ENCODE measurements at regions not wholly inside any gene's neighbourhood (a gene's known extent, or its start where the extent isn't known, plus 50 kb on each side); places are given as distances from the start of the nearest gene placed in this dataset.

- TF ChIP-seq USF2 (CRISPR knock-in tag; IDR thresholded peaks at IDR 0.05): no peak
- no peak for TF ChIP-seq MAX (CRISPR knock-in tag; IDR thresholded peaks at IDR 0.05)
- no peak for TF ChIP-seq CDX4 (CRISPR knock-in tag; IDR thresholded peaks at IDR 0.05; ENCODE audit: borderline replicate concordance)
- no peak for TF ChIP-seq RELA (CRISPR knock-in tag; IDR thresholded peaks at IDR 0.05; ENCODE audit: borderline replicate concordance)
- no peak for TF ChIP-seq IRF2 (CRISPR knock-in tag; IDR thresholded peaks at IDR 0.05; ENCODE audit: borderline replicate concordance, low read depth)
- no peak for TF ChIP-seq E2F4 (CRISPR knock-in tag; IDR thresholded peaks at IDR 0.05; ENCODE audit: borderline replicate concordance, low read depth)
- no peak for TF ChIP-seq MXD4 (CRISPR knock-in tag; IDR thresholded peaks at IDR 0.05; ENCODE audit: borderline replicate concordance)
- TF ChIP-seq TEAD4 (CRISPR knock-in tag; IDR thresholded peaks at IDR 0.05): no peak
- no peak for TF ChIP-seq ARID4B (CRISPR knock-in tag; IDR thresholded peaks at IDR 0.05; ENCODE audit: borderline replicate concordance)
- TF ChIP-seq ZNF138 (CRISPR knock-in tag; conservative IDR thresholded peaks at IDR 0.05): no peak
- TF ChIP-seq RORB (CRISPR knock-in tag; IDR thresholded peaks at IDR 0.05): no peak
- TF ChIP-seq ZNF263 (CRISPR knock-in tag; IDR thresholded peaks at IDR 0.05; ENCODE audit: low read depth): no peak
- no peak for TF ChIP-seq ZNF416 (CRISPR knock-in tag; IDR thresholded peaks at IDR 0.05)
Measured at GRCh38 chr2:136051725-136052048, 66.3 kb upstream of the DARS1 start (continued).

- Mint-ChIP-seq H3K4me1 (peaks cover 3% of the 10 kb centered on the region; the same call in 1 of the 2 replicates), H3K9me3 (no peaks in the 10 kb centered on the region), H3K27ac (no peak overlapping the region), H3K27me3 (ENCODE audit: low read depth) (no peaks in the 10 kb centered on the region), H3K4me3 (no peak overlapping the region), H3K36me3 (no peaks in the 10 kb centered on the region)
- ATAC-seq: no peak
- CTCF ChIA-PET: no interaction called here
- DNase-seq (ENCODE audit: low spot score): no peak
- POLR2A ChIA-PET: no interaction called here
- TF ChIP-seq ZNF263 (CRISPR knock-in tag; IDR thresholded peaks at IDR 0.05; ENCODE audit: low read depth) (no peak), IRF2 (CRISPR knock-in tag; IDR thresholded peaks at IDR 0.05; ENCODE audit: borderline replicate concordance, low read depth) (no peak), NR1H2 (CRISPR knock-in tag; IDR thresholded peaks at IDR 0.05) (no peak), NFATC4 (CRISPR knock-in tag; IDR thresholded peaks at IDR 0.05) (no peak), SMAD3 (CRISPR knock-in tag; IDR thresholded peaks at IDR 0.05; ENCODE audit: borderline replicate concordance) (no peak), GTF2I (CRISPR knock-in tag; conservative IDR thresholded peaks at IDR 0.05) (no peak), NR3C1 (CRISPR knock-in tag; conservative IDR thresholded peaks at IDR 0.05; ENCODE audit: low read depth) (no peak), TEAD1 (CRISPR knock-in tag; IDR thresholded peaks at IDR 0.05) (no peak), E2F5 (CRISPR knock-in tag; IDR thresholded peaks at IDR 0.05) (no peak), TP53 (CRISPR knock-in tag; IDR thresholded peaks at IDR 0.05) (no peak), ZNF423 (CRISPR knock-in tag; IDR thresholded peaks at IDR 0.05) (no peak), ZNF512 (CRISPR knock-in tag; IDR thresholded peaks at IDR 0.05; ENCODE audit: borderline replicate concordance) (no peak), ZNF121 (CRISPR knock-in tag; IDR thresholded peaks at IDR 0.05) (no peak), E2F1 (CRISPR knock-in tag; IDR thresholded peaks at IDR 0.05) (no peak)
Measured at GRCh38 chr2:136051001-136051724, 65.7 kb upstream of the DARS1 start.

Data from WTC11 (cell line).